H9 (cell line): ENCODE measurements at regions not wholly inside any gene's neighbourhood (a gene's known extent, or its start where the extent isn't known, plus 50 kb on each side); places are given as distances from the start of the nearest gene placed in this dataset.
A peak's percentile ranks its signal among the peaks of the same experiment; 100 is the strongest.

ENCODE experiments used
- DNase-seq: peaks from one replicate; pipeline ENCODE4 v3.0.0-alpha.2; 2017
- H2AFZ ChIP-seq: one replicate; pipeline ENCODE4 v1.6.1; 2013; ENCODE audit warnings: mild to moderate bottlenecking, low read length, control low read depth, moderate library complexity
- H2AK5ac ChIP-seq: 2 replicates; pipeline ENCODE4 v1.6.1; 2013; ENCODE audit warnings: low read length, control low read depth, mixed read lengths; ENCODE audit not compliant: insufficient read length
- H2BK120ac ChIP-seq: one replicate; pipeline ENCODE4 v1.6.1; 2013; ENCODE audit warnings: low read depth, mild to moderate bottlenecking, low read length, control low read depth, inconsistent platforms; ENCODE audit not compliant: poor library complexity, severe bottlenecking
- H2BK12ac ChIP-seq: 2 replicates; pipeline ENCODE4 v1.6.1; 2013; ENCODE audit warnings: low read length, control low read depth, mixed read lengths, low read depth; ENCODE audit not compliant: insufficient read length
- H2BK15ac ChIP-seq: 2 replicates; pipeline ENCODE4 v1.6.1; 2013; ENCODE audit warnings: low read depth, low read length, control low read depth
- H2BK20ac ChIP-seq: one replicate; pipeline ENCODE4 v1.6.1; 2013; ENCODE audit warnings: low read depth, mild to moderate bottlenecking, low read length, control low read depth, inconsistent platforms; ENCODE audit not compliant: poor library complexity, severe bottlenecking
- H2BK5ac ChIP-seq: 2 replicates; pipeline ENCODE4 v1.6.1; 2013; ENCODE audit warnings: low read length, control low read depth, mixed read lengths; ENCODE audit not compliant: insufficient read length
- H3K14ac ChIP-seq: 2 replicates; pipeline ENCODE4 v1.6.1; 2013; ENCODE audit warnings: low read length, control low read depth; ENCODE audit not compliant: insufficient read depth
- H3K18ac ChIP-seq: 2 replicates; pipeline ENCODE4 v1.6.1; 2013; ENCODE audit warnings: low read depth, mild to moderate bottlenecking, mixed read lengths, low read length, control low read depth; ENCODE audit not compliant: insufficient read length
- H3K23ac ChIP-seq: 2 replicates; pipeline ENCODE4 v1.6.1; 2013; ENCODE audit warnings: low read length, control low read depth, mixed read lengths, low read depth; ENCODE audit not compliant: insufficient read length
- H3K23me2 ChIP-seq: 2 replicates; pipeline ENCODE4 v1.6.1; 2013; ENCODE audit warnings: low read depth, mild to moderate bottlenecking, mixed read lengths, low read length, control low read depth; ENCODE audit not compliant: insufficient read length, poor library complexity, severe bottlenecking
- H3K27ac ChIP-seq: 2 replicates; pipeline ENCODE4 v1.5.1; 2013; ENCODE audit warnings: low read length, control low read depth, mixed read lengths, low read depth; ENCODE audit not compliant: insufficient read length
- H3K27me3 ChIP-seq: 2 replicates; pipeline ENCODE4 v1.6.1; 2013; ENCODE audit warnings: low read length, control low read depth, inconsistent platforms; ENCODE audit not compliant: insufficient read depth
- H3K4ac ChIP-seq: 2 replicates; pipeline ENCODE4 v1.6.1; 2013; ENCODE audit warnings: low read depth, mild to moderate bottlenecking, control low read depth, inconsistent platforms, low read length, moderate library complexity
- H3K4me1 ChIP-seq: 2 replicates; pipeline ENCODE4 v1.6.1; 2013; ENCODE audit warnings: low read length, control low read depth, inconsistent platforms; ENCODE audit not compliant: insufficient read depth
- H3K4me2 ChIP-seq: 2 replicates; pipeline ENCODE4 v1.6.1; 2013; ENCODE audit warnings: low read length, control low read depth, mixed read lengths; ENCODE audit not compliant: insufficient read length, insufficient read depth
- H3K56ac ChIP-seq: 2 replicates; pipeline ENCODE4 v1.6.1; 2013; ENCODE audit warnings: low read depth, mild to moderate bottlenecking, mixed read lengths, low read length, control low read depth; ENCODE audit not compliant: insufficient read length
- H3K79me1 ChIP-seq: 2 replicates; pipeline ENCODE4 v1.6.1; 2013; ENCODE audit warnings: low read depth, mild to moderate bottlenecking, moderate library complexity, low read length, control low read depth, inconsistent platforms; ENCODE audit not compliant: insufficient read depth, poor library complexity, severe bottlenecking
- H3K79me2 ChIP-seq: 2 replicates; pipeline ENCODE4 v1.6.1; 2013; ENCODE audit warnings: low read length, control low read depth, inconsistent platforms; ENCODE audit not compliant: insufficient read depth
- H3K9ac ChIP-seq: 2 replicates; pipeline ENCODE4 v1.6.1; 2013; ENCODE audit warnings: low read length, control low read depth, mixed read lengths; ENCODE audit not compliant: insufficient read length; ENCODE audit errors: extremely low read depth
- H3K9me3 ChIP-seq: one replicate; pipeline ENCODE4 v1.6.1; 2013; ENCODE audit warnings: low read depth, low read length, inconsistent platforms; ENCODE audit not compliant: control insufficient read depth
- H3T11ph ChIP-seq: one replicate; pipeline ENCODE4 v1.6.1; 2013; ENCODE audit warnings: mild to moderate bottlenecking, low read length, control low read depth, inconsistent platforms
- H4K20me1 ChIP-seq: one replicate; pipeline ENCODE4 v1.6.1; 2013; ENCODE audit not compliant: control insufficient read depth, insufficient read length, insufficient read depth
- H4K5ac ChIP-seq: 2 replicates; pipeline ENCODE4 v1.6.1; 2013; ENCODE audit warnings: low read depth, mild to moderate bottlenecking, mixed read lengths, low read length, control low read depth; ENCODE audit not compliant: insufficient read length
- H4K8ac ChIP-seq: replicated peaks from 2 replicates; pipeline ENCODE4 v1.6.1; 2013; ENCODE audit warnings: low read length, control low read depth, mixed read lengths, low read depth; ENCODE audit not compliant: insufficient read length
- H4K91ac ChIP-seq: 2 replicates; pipeline ENCODE4 v1.6.1; 2013; ENCODE audit warnings: low read depth, mild to moderate bottlenecking, moderate library complexity, mixed read lengths, low read length, control low read depth; ENCODE audit not compliant: insufficient read length
- H3K27ac Mint-ChIP-seq, 3 experiments: 2 replicates in 2 of 3; 3 replicates in 1 of 3; pipeline ENCODE4 v1.8.0; 2020 to 2021; ENCODE audit warnings: mixed read lengths in 3 of 3, mild to moderate bottlenecking in 1 of 3, moderate library complexity in 1 of 3
- H3K27me3 Mint-ChIP-seq: 2 replicates; pipeline ENCODE4 v1.8.0; 2021; ENCODE audit warnings: low read depth, mild to moderate bottlenecking, moderate library complexity, mixed read lengths
- H3K36me3 Mint-ChIP-seq, 3 experiments: 2 replicates in 2 of 3; 3 replicates in 1 of 3; pipeline ENCODE4 v1.8.0; 2020 to 2021; ENCODE audit warnings: low read depth in 3 of 3, mixed read lengths in 3 of 3; ENCODE audit not compliant: insufficient read depth in 1 of 3
- H3K4me1 Mint-ChIP-seq, 2 experiments: 2 replicates each; pipeline ENCODE4 v1.8.0; 2020; ENCODE audit warnings: mixed read lengths in 2 of 2
- H3K4me3 Mint-ChIP-seq, 2 experiments: 2 replicates in 1 of 2; 3 replicates in 1 of 2; pipeline ENCODE4 v1.8.0; 2020 to 2021; ENCODE audit warnings: mild to moderate bottlenecking in 2 of 2, mixed read lengths in 2 of 2, moderate library complexity in 1 of 2
- H3K9me3 Mint-ChIP-seq, 2 experiments: 2 replicates in 1 of 2; 3 replicates in 1 of 2; pipeline ENCODE4 v1.8.0; 2020; ENCODE audit warnings: mild to moderate bottlenecking in 2 of 2, mixed read lengths in 2 of 2, moderate library complexity in 1 of 2
- WGBS: extraction: QIAGEN DNeasy Blood & Tissue Kit; methylation state at CpG from one replicate; pipeline ENCODE4 v1.1.7; 2013; ENCODE audit warnings: missing lambda C conversion rate, low lambda C conversion rate, mixed read lengths; ENCODE audit not compliant: insufficient read length; ENCODE audit errors: extremely low coverage; 5-methylcytosine and 5-hydroxymethylcytosine counted together
- TF ChIP-seq, protein P1 (sequence below): fragments of 200-600 bp; sonication (generic); conservative IDR thresholded peaks from 3 replicates; pipeline ENCODE4 v1.8.0; 2021; ENCODE audit warnings: antibody characterized with exemption, mild to moderate bottlenecking

DNA sequence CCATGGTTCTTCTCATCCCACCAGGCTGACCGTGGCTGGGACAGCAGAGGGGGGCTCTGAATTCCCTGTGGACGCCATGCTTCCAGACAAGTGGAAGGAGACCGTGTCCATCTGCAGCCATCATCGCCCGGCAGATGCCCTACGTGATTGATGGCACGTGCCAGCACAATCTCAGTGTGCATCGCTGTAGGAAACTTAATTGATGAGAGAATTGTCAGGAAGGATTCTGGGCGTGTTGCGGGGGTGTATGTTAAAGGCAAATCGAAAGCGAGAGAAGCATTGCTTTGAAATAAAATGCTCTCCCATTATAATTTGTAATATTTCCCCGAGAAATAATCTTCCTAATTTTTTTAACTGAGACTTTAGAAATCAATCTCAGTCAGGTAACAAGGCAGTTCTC, 185.5 kb upstream of the CDH4 start:
- H3K4ac ChIP-seq: no peak overlapping the region
- no peak overlapping the region for H3K4me3 Mint-ChIP-seq
- no peak overlapping the region for H3T11ph ChIP-seq
- no peak overlapping the region for H4K8ac ChIP-seq
- peaks cover 12 to 13% of the 10 kb centered on the region in 2 experiments for H3K4me1 Mint-ChIP-seq
- no peak overlapping the region for H3K27ac Mint-ChIP-seq
- H3K9ac ChIP-seq: no peak overlapping the region
- no peaks in the 10 kb centered on the region for H3K79me2 ChIP-seq
- H3K9me3 ChIP-seq: no peaks in the 10 kb centered on the region
- no peak overlapping the region for H2AFZ ChIP-seq
- H2AK5ac ChIP-seq: no peak overlapping the region
- H3K27ac ChIP-seq: no peak overlapping the region
- TF ChIP-seq, protein P1, sequence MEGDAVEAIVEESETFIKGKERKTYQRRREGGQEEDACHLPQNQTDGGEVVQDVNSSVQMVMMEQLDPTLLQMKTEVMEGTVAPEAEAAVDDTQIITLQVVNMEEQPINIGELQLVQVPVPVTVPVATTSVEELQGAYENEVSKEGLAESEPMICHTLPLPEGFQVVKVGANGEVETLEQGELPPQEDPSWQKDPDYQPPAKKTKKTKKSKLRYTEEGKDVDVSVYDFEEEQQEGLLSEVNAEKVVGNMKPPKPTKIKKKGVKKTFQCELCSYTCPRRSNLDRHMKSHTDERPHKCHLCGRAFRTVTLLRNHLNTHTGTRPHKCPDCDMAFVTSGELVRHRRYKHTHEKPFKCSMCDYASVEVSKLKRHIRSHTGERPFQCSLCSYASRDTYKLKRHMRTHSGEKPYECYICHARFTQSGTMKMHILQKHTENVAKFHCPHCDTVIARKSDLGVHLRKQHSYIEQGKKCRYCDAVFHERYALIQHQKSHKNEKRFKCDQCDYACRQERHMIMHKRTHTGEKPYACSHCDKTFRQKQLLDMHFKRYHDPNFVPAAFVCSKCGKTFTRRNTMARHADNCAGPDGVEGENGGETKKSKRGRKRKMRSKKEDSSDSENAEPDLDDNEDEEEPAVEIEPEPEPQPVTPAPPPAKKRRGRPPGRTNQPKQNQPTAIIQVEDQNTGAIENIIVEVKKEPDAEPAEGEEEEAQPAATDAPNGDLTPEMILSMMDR: no peak
- H3K27me3 Mint-ChIP-seq: peaks cover 54% of the 10 kb centered on the region
- no peaks in the 10 kb centered on the region for H4K20me1 ChIP-seq
- no peak overlapping the region for H3K4me2 ChIP-seq
- peaks cover 2% of the 10 kb centered on the region; the same call in 1 of the 2 replicates for H3K4me1 ChIP-seq
- DNase-seq: no peak
- H2BK5ac ChIP-seq: no peak overlapping the region
- H3K14ac ChIP-seq: no peak overlapping the region
- no peaks in the 10 kb centered on the region for H3K79me1 ChIP-seq
- H2BK120ac ChIP-seq: no peak overlapping the region
- H2BK12ac ChIP-seq: no peak overlapping the region
- peaks cover 3% of the 10 kb centered on the region; the same call in 1 of the 2 replicates for H3K27me3 ChIP-seq
- no peak overlapping the region for H3K23ac ChIP-seq
- H3K18ac ChIP-seq: peak overlapping the region; percentile 25
- no peaks in the 10 kb centered on the region for H3K23me2 ChIP-seq
- H2BK15ac ChIP-seq: no peak overlapping the region
- no peak overlapping the region for H4K91ac ChIP-seq
- H4K5ac ChIP-seq: no peak overlapping the region
- H3K36me3 Mint-ChIP-seq: no peaks in the 10 kb centered on the region; a peak in 1 of 7 replicates
- H3K56ac ChIP-seq: no peak overlapping the region
- no peaks in the 10 kb centered on the region; a peak in 1 of 5 replicates for H3K9me3 Mint-ChIP-seq
- H2BK20ac ChIP-seq: no peak overlapping the region
- WGBS: no CpG with 5 or more reads among the region's 13 CpGs
